DND-41 (cell line): ENCODE measurements at regions not wholly inside any gene's neighbourhood (a gene's known extent, or its start where the extent isn't known, plus 50 kb on each side); places are given as distances from the start of the nearest gene placed in this dataset.

ENCODE experiments used
- ATAC-seq: fragments of 200-7000 bp; cut with Tn5 transposase; 3 replicates; pipeline ENCODE4 v1.9.1; 2021; ENCODE audit warnings: low read depth; ENCODE audit not compliant: insufficient read depth
- DNase-seq: peaks from one replicate; pipeline ENCODE4 v3.0.0-alpha.2; 2020
- H2AFZ ChIP-seq: 2 replicates; pipeline ENCODE4 v1.6.0; 2012; ENCODE audit warnings: low read depth, low read length
- H3K27ac ChIP-seq: 2 replicates; pipeline ENCODE4 v1.5.1; 2012; ENCODE audit warnings: low read length, inconsistent platforms
- H3K27me3 ChIP-seq: fragments of 200-600 bp; sonication (generic); 2 replicates; pipeline ENCODE4 v1.6.0; 2012; ENCODE audit warnings: low read length, mild to moderate bottlenecking, inconsistent platforms; ENCODE audit not compliant: insufficient read depth, poor library complexity
- H3K36me3 ChIP-seq: 2 replicates; pipeline ENCODE4 v1.5.1; 2012; ENCODE audit warnings: low read length, inconsistent platforms; ENCODE audit not compliant: insufficient read depth
- H3K4me1 ChIP-seq: 2 replicates; pipeline ENCODE4 v1.5.1; 2012; ENCODE audit warnings: mild to moderate bottlenecking, low read length; ENCODE audit not compliant: insufficient read depth
- H3K4me2 ChIP-seq: 2 replicates; pipeline ENCODE4 v1.6.0; 2012; ENCODE audit warnings: mild to moderate bottlenecking, moderate library complexity, low read length, inconsistent platforms; ENCODE audit not compliant: insufficient read depth
- H3K4me3 ChIP-seq, 2 experiments: fragments of 200-600 bp in 1 of 2; shearing (Covaris generic) in 1 of 2; 2 replicates each; pipeline ENCODE4 v1.5.1; 2012 to 2016; ENCODE audit warnings: inconsistent platforms in 2 of 2, low read length in 2 of 2, mild to moderate bottlenecking in 2 of 2, low read depth in 1 of 2, moderate library complexity in 1 of 2
- H3K79me2 ChIP-seq: 2 replicates; pipeline ENCODE4 v1.6.0; 2012; ENCODE audit warnings: low read length, inconsistent platforms; ENCODE audit not compliant: insufficient read depth
- H3K9ac ChIP-seq: 2 replicates; pipeline ENCODE4 v1.6.0; 2012; ENCODE audit warnings: low read depth, mild to moderate bottlenecking, inconsistent platforms, low read length, moderate library complexity
- H3K9me3 ChIP-seq: 2 replicates; pipeline ENCODE4 v1.5.1; 2012; ENCODE audit warnings: low read length, moderate library complexity, mild to moderate bottlenecking, inconsistent platforms; ENCODE audit not compliant: insufficient read depth, severe bottlenecking
- H4K20me1 ChIP-seq: 2 replicates; pipeline ENCODE4 v1.6.0; 2012; ENCODE audit warnings: low read length; ENCODE audit not compliant: insufficient read depth
- EZH2 ChIP-seq: IDR thresholded peaks from 3 replicates; pipeline ENCODE4 v1.6.1; 2012; ENCODE audit warnings: borderline replicate concordance, low read depth, mild to moderate bottlenecking, moderate library complexity, low read length, inconsistent platforms; ENCODE audit not compliant: severe bottlenecking
- TF ChIP-seq, protein P1 (sequence below): IDR thresholded peaks from 2 replicates; pipeline ENCODE4 v1.5.1; 2012; ENCODE audit warnings: borderline replicate concordance, low read length, moderate library complexity, mild to moderate bottlenecking; ENCODE audit not compliant: poor library complexity, severe bottlenecking; ENCODE audit errors: extremely low read depth

DNA sequence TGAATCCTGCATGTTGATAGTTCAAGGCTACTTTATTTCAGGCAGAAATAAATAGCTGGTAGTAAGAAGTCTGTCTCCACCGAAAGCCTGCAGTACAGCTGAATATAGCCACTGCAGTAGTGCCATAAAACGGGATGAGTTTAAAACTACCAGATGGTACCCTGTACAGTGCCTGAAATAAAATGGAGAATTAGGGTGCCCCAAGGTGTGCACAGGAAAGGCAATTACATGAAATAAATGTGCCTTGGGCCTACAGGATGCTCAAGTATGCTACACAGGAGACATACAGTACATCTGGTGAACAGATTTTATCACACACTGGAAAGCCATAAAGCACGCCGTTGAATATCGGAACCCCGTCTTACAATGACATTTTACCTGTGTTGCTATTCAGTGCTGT lies 447.7 kb upstream of the HNRNPA3 start:
- DNase-seq (no peak), ATAC-seq (no peak)
- H3K79me2 ChIP-seq: no peaks in the 10 kb centered on the region
- no peak overlapping the region for H3K27ac ChIP-seq
- no peak for TF ChIP-seq EZH2
- TF ChIP-seq, protein P1, sequence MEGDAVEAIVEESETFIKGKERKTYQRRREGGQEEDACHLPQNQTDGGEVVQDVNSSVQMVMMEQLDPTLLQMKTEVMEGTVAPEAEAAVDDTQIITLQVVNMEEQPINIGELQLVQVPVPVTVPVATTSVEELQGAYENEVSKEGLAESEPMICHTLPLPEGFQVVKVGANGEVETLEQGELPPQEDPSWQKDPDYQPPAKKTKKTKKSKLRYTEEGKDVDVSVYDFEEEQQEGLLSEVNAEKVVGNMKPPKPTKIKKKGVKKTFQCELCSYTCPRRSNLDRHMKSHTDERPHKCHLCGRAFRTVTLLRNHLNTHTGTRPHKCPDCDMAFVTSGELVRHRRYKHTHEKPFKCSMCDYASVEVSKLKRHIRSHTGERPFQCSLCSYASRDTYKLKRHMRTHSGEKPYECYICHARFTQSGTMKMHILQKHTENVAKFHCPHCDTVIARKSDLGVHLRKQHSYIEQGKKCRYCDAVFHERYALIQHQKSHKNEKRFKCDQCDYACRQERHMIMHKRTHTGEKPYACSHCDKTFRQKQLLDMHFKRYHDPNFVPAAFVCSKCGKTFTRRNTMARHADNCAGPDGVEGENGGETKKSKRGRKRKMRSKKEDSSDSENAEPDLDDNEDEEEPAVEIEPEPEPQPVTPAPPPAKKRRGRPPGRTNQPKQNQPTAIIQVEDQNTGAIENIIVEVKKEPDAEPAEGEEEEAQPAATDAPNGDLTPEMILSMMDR: no peak
- no peak overlapping the region for H2AFZ ChIP-seq
- no peak overlapping the region for H3K4me3 ChIP-seq
- no peaks in the 10 kb centered on the region for H4K20me1 ChIP-seq
- peaks cover 3% of the 10 kb centered on the region for H3K27me3 ChIP-seq
- H3K9me3 ChIP-seq: no peaks in the 10 kb centered on the region
- peaks cover 5% of the 10 kb centered on the region; the same call in 1 of the 2 replicates for H3K4me1 ChIP-seq
- no peak overlapping the region for H3K4me2 ChIP-seq
- H3K9ac ChIP-seq: no peak overlapping the region
- no peaks in the 10 kb centered on the region for H3K36me3 ChIP-seq

DNA sequence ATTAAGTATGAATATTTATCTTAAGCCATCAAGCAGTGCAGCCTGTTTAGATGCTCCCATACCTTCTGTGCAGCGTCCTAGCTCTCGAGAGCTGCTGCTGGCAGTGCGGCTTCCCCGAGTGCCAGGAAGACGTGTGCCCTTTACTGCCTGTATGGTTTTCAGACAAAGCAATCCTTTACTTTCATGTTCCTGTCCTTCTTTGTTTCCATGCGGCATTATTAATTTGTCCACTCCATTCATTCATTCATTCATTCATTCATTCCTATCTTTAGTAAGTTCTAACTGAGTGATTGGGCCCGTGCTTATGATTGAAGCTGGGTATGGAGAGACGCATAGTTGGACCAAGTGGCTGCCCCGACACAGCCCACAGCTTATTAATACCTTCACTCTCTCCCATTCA lies 446.6 kb upstream of the HNRNPA3 start:
- Histone ChIP-seq H3K9me3 (no peaks in the 10 kb centered on the region), H3K4me1 (peaks cover 5% of the 10 kb centered on the region; the same call in 1 of the 2 replicates), H3K4me2 (no peak overlapping the region), H3K27me3 (peaks cover 3% of the 10 kb centered on the region), H3K27ac (no peak overlapping the region), H3K9ac (no peak overlapping the region), H2AFZ (no peak overlapping the region), H3K36me3 (no peaks in the 10 kb centered on the region), H3K79me2 (no peaks in the 10 kb centered on the region), H3K4me3 (no peak overlapping the region), H4K20me1 (no peaks in the 10 kb centered on the region)
- DNase-seq (no peak), ATAC-seq (no peak)
- TF ChIP-seq EZH2: no peak
- TF ChIP-seq, protein P1: no peak

DNA sequence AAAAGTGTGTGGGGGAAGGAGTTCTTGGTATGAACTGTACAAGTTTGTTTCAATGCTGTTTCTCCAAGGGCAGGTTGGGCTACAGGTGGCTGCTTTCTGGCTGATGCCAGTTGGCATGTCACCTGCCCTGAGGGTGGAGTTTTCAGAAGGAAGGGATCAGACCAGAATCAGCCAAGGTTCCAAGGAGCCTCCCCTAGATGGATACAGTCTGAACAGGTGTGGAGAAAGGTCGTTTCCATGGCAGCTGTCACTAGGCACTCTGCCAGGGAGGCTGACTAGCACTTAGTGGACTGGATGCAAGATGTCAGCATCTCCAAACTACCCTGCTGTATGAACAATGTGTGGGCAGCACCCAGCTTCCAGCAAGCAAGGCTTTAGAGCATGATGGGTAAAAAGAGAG lies 444.4 kb upstream of the HNRNPA3 start:
- Histone ChIP-seq H4K20me1 (no peaks in the 10 kb centered on the region), H3K79me2 (no peaks in the 10 kb centered on the region), H3K4me2 (no peak overlapping the region), H2AFZ (no peak overlapping the region), H3K27ac (no peak overlapping the region), H3K9me3 (peaks cover 3% of the 10 kb centered on the region), H3K27me3 (peaks cover 3% of the 10 kb centered on the region), H3K4me1 (peaks cover 5% of the 10 kb centered on the region; the same call in 1 of the 2 replicates), H3K4me3 (no peak overlapping the region), H3K36me3 (no peaks in the 10 kb centered on the region), H3K9ac (no peak overlapping the region)
- ATAC-seq (no peak), DNase-seq (no peak)
- TF ChIP-seq, protein P1: no peak
- no peak for TF ChIP-seq EZH2

DNA sequence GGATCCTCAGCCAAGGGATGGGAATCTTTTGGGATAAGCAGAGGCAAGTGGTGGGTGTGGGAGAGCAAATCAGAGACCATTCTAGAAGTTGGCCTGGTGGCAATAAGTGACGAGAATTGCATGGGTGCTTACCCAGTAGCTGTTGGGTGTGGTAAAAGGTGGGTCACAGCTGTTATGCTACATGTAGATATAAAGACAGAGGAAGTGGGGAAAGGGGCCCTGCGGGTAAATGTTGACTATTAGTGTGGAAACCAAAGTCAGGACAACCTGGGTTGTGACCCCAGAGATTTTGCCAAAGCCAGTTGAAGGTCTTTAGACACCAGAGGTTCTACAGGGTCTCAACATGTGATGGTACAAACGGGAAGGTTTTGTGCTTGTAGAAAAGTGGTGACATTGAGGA lies 443.6 kb upstream of the HNRNPA3 start:
- TF ChIP-seq, protein P1: no peak
- no peak for TF ChIP-seq EZH2
- Histone ChIP-seq H2AFZ (no peak overlapping the region), H3K9ac (no peak overlapping the region), H3K27ac (no peak overlapping the region), H3K9me3 (peaks cover 11% of the 10 kb centered on the region), H3K4me2 (no peak overlapping the region), H3K79me2 (no peaks in the 10 kb centered on the region), H3K36me3 (no peaks in the 10 kb centered on the region), H3K4me3 (no peak overlapping the region), H3K27me3 (peaks cover under 1% of the 10 kb centered on the region), H3K4me1 (peaks cover 5% of the 10 kb centered on the region; the same call in 1 of the 2 replicates), H4K20me1 (no peaks in the 10 kb centered on the region)
- ATAC-seq (peak; percentile 33; the same call in 1 of the 3 replicates), DNase-seq (peak; percentile 10)
